Left lung (tissue), 4 donors: ENCODE measurements at regions not wholly inside any gene's neighbourhood (a gene's known extent, or its start where the extent isn't known, plus 50 kb on each side); places are given as distances from the start of the nearest gene placed in this dataset.

Experiments
- ATAC-seq: fragments of 200-7000 bp; cut with Tn5 transposase; one replicate; pipeline ENCODE4 v1.9.1; 2020; ENCODE audit warnings: moderate library complexity
- DNase-seq, 4 donors: peaks; one replicate each; pipeline ENCODE4 v3.0.0-alpha.2; 2013 to 2020
- H3K27ac ChIP-seq, 2 donors: fragments of 200-600 bp; sonication (generic) in 1 of 2; one replicate each; pipeline versions ENCODE4 v1.5.0 to v1.8.0; 2020 to 2021
- H3K27me3 ChIP-seq, 2 donors: fragments of 200-600 bp; sonication (generic) in 1 of 2; one replicate each; pipeline versions ENCODE4 v1.5.0 to v1.8.0; 2020 to 2021
- H3K36me3 ChIP-seq, 2 donors: fragments of 200-600 bp; sonication (generic) in 1 of 2; one replicate each; pipeline versions ENCODE4 v1.5.0 to v1.8.0; 2020 to 2021
- H3K4me1 ChIP-seq, 2 donors: fragments of 200-600 bp; one replicate each; pipeline ENCODE4 v1.8.0; 2021
- H3K4me3 ChIP-seq, 2 donors: fragments of 200-600 bp; sonication (generic) in 1 of 2; one replicate each; pipeline versions ENCODE4 v1.5.0 to v1.8.0; 2020 to 2021; ENCODE audit warnings: mild to moderate bottlenecking in 1 of 2
- H3K9me3 ChIP-seq, 2 donors: fragments of 200-600 bp; sonication (generic) in 1 of 2; one replicate each; pipeline versions ENCODE4 v1.5.0 to v1.8.0; 2020 to 2021
- CTCF ChIP-seq, 2 donors: fragments of 200-600 bp; sonication (generic) in 1 of 2; IDR thresholded peaks; one replicate each; pipeline versions ENCODE4 v1.5.0 to v1.8.0; 2021; ENCODE audit warnings: antibody characterized with exemption in 2 of 2
- intact Hi-C, 2 donors: fragments of 100-400 bp; cut with DNase I; formaldehyde crosslinking; loops; one replicate each; pipeline versions ENCODE4 v1.11.2 to v1.14.2; 2022
- donor health status: DM: no; HTN: yes; CAD: no.
- donor health status: DM: no; HTN: no; CAD: no.

- intact Hi-C loops, result no loop called here
- no peaks in the 10 kb centered on the region for H3K27me3 ChIP-seq
- no peak overlapping the region for H3K4me3 ChIP-seq
- H3K36me3 ChIP-seq, result no peaks in the 10 kb centered on the region
- H3K27ac ChIP-seq, result no peak overlapping the region
- H3K9me3 ChIP-seq, result peaks cover 0 to 5% of the 10 kb centered on the region in 2 donors
- DNase-seq, result no peak
- ATAC-seq, result no peak
- no peak for TF ChIP-seq CTCF (IDR thresholded peaks at IDR 0.05)
- H3K4me1 ChIP-seq, result no peaks in the 10 kb centered on the region
These were observed 484.1 kb upstream of the VRK2 start for GRCh38 chr2:57562495-57562894.

GRCh38 chr2:57563015-57563414 is 483.6 kb upstream of the VRK2 start:
- intact Hi-C loops, result no loop called here
- H3K4me1 ChIP-seq, result no peaks in the 10 kb centered on the region
- DNase-seq (no peak), ATAC-seq (no peak)
- peaks cover 0 to 5% of the 10 kb centered on the region in 2 donors for H3K9me3 ChIP-seq
- no peaks in the 10 kb centered on the region for H3K27me3 ChIP-seq
- no peak overlapping the region for H3K27ac ChIP-seq
- no peak for TF ChIP-seq CTCF (IDR thresholded peaks at IDR 0.05)
- no peak overlapping the region for H3K4me3 ChIP-seq
- no peaks in the 10 kb centered on the region for H3K36me3 ChIP-seq

GRCh38 chr2:57567245-57567644 is 479.4 kb upstream of the VRK2 start:
- Histone ChIP-seq H3K4me3 (no peak overlapping the region), H3K27ac (no peak overlapping the region), H3K27me3 (no peaks in the 10 kb centered on the region), H3K4me1 (no peaks in the 10 kb centered on the region), H3K36me3 (no peaks in the 10 kb centered on the region), H3K9me3 (no peaks in the 10 kb centered on the region)
- TF ChIP-seq CTCF (IDR thresholded peaks at IDR 0.05), result no peak
- intact Hi-C loops, result no loop called here
- DNase-seq, result no peak
- ATAC-seq, result no peak

- no peak overlapping the region for H3K4me3 ChIP-seq
- H3K36me3 ChIP-seq, result no peaks in the 10 kb centered on the region
- no peaks in the 10 kb centered on the region for H3K4me1 ChIP-seq
- H3K27ac ChIP-seq, result no peak overlapping the region
- H3K27me3 ChIP-seq, result no peaks in the 10 kb centered on the region
- DNase-seq (no peak), ATAC-seq (no peak)
- intact Hi-C loops, result no loop called here
- no peak for TF ChIP-seq CTCF (IDR thresholded peaks at IDR 0.05)
- H3K9me3 ChIP-seq, result no peaks in the 10 kb centered on the region
These were observed 477.2 kb upstream of the VRK2 start for GRCh38 chr2:57569396-57569795.

GRCh38 chr2:57570961-57571360 is 475.6 kb upstream of the VRK2 start:
- H3K36me3 ChIP-seq, result no peaks in the 10 kb centered on the region
- H3K27ac ChIP-seq, result no peak overlapping the region
- no peaks in the 10 kb centered on the region for H3K9me3 ChIP-seq
- H3K4me3 ChIP-seq, result no peak overlapping the region
- H3K27me3 ChIP-seq, result no peaks in the 10 kb centered on the region
- DNase-seq (no peak), ATAC-seq (no peak)
- TF ChIP-seq CTCF (IDR thresholded peaks at IDR 0.05), result no peak
- no peaks in the 10 kb centered on the region for H3K4me1 ChIP-seq
- intact Hi-C loops, result no loop called here
